K562 (cell line): ENCODE measurements at regions not wholly inside any gene's neighbourhood (a gene's known extent, or its start where the extent isn't known, plus 50 kb on each side); places are given as distances from the start of the nearest gene placed in this dataset.

Source experiments
- ATAC-seq: fragments of 200-7000 bp; cut with Tn5 transposase; 3 replicates; pipeline ENCODE4 v1.9.1; 2020; ENCODE audit warnings: moderate library complexity
- BruUV-seq: library from RNA; stranded (reverse); fragments of 400-500 nt; replicated peaks from 2 replicates; lab custom pipeline; 2021; lab: Mats Ljungman, UMichigan
- CTCF ChIA-PET: fragments of 300-600 bp; formaldehyde crosslinking; extraction: SDS; loops from one replicate; lab custom pipeline; 2021; ENCODE audit warnings: low intra/inter-chr PET ratio; lab: Yijun Ruan, JAX
- POLR2A ChIA-PET: fragments of 300-600, 350-650 bp; sonication (Branson Sonifier 250); formaldehyde crosslinking; extraction: SDS; loops from one replicate; lab custom pipeline; 2021; ENCODE audit warnings: antibody characterized with exemption, inconsistent platforms; lab: Yijun Ruan, JAX
- DNase-seq, 4 experiments: peaks; one replicate each; pipeline versions ENCODE4 v3.0.0 to v3.0.0-alpha.2; 2011 to 2018; ENCODE audit warnings: low spot score in 3 of 4, mixed read lengths in 3 of 4; ENCODE audit errors: extremely low read depth in 1 of 4
- FAIRE-seq: peaks from 2 replicates; lab custom pipeline; 2011; peaks lifted over from hg19 to GRCh38; lab: Jason Lieb, UNC
- H2AFZ ChIP-seq: 2 replicates; pipeline ENCODE4 v1.6.0; 2011; ENCODE audit warnings: low read depth, low read length, control low read depth, inconsistent platforms
- H3K27ac ChIP-seq: fragments of 200-600 bp; 3 replicates; pipeline ENCODE4 v1.8.0; 2011; ENCODE audit warnings: low read depth, mild to moderate bottlenecking, control low read depth, inconsistent platforms, low read length, moderate library complexity, mixed read lengths; ENCODE audit errors: extremely low read depth
- H3K27me3 ChIP-seq, 2 experiments: fragments of 300-600 bp in 1 of 2; 2 replicates in 1 of 2; 3 replicates in 1 of 2; pipeline versions ENCODE4 v1.6.0 to v1.8.0; 2011; ENCODE audit warnings: inconsistent platforms in 2 of 2, low read length in 2 of 2, mild to moderate bottlenecking in 1 of 2, mixed read lengths in 1 of 2, moderate library complexity in 1 of 2; ENCODE audit not compliant: control insufficient read depth in 2 of 2, insufficient read depth in 2 of 2
- H3K36me3 ChIP-seq: fragments of 300-600 bp; 3 replicates; pipeline ENCODE4 v1.8.0; 2011; ENCODE audit warnings: mild to moderate bottlenecking, low read length, inconsistent platforms; ENCODE audit not compliant: control insufficient read depth, insufficient read depth
- H3K4me1 ChIP-seq, 2 experiments: fragments of 200-600 bp in 1 of 2; replicated peaks in 1 of 2; 2 replicates in 1 of 2; 3 replicates in 1 of 2; pipeline versions ENCODE4 v1.5.1 to v1.8.0; 2011; ENCODE audit warnings: inconsistent platforms in 2 of 2, low read length in 2 of 2, mild to moderate bottlenecking in 1 of 2, mixed read lengths in 1 of 2, moderate library complexity in 1 of 2; ENCODE audit not compliant: control insufficient read depth in 2 of 2, insufficient read depth in 2 of 2
- H3K4me2 ChIP-seq: 2 replicates; pipeline ENCODE4 v1.6.1; 2011; ENCODE audit warnings: low read length, control low read depth, inconsistent platforms, mixed read lengths; ENCODE audit not compliant: insufficient read depth
- H3K4me3 ChIP-seq: fragments of 200-600 bp; sonication (generic), shearing (Covaris generic); 2 replicates; pipeline ENCODE4 v1.5.1; 2016; ENCODE audit warnings: control low read depth, inconsistent platforms
- H3K79me2 ChIP-seq: fragments of 200-600 bp; 3 replicates; pipeline ENCODE4 v1.8.0; 2011; ENCODE audit warnings: low read length, inconsistent platforms; ENCODE audit not compliant: control insufficient read depth, insufficient read depth
- H3K9ac ChIP-seq, 2 experiments: 2 replicates each; pipeline versions ENCODE4 v1.6.0 to v1.6.1; 2011; ENCODE audit warnings: low read depth in 2 of 2, low read length in 2 of 2, control low read depth in 1 of 2, inconsistent platforms in 1 of 2, mild to moderate bottlenecking in 1 of 2, mixed read lengths in 1 of 2; ENCODE audit not compliant: insufficient read depth in 1 of 2
- H3K9me1 ChIP-seq: one replicate; pipeline ENCODE4 v1.6.0; 2011; ENCODE audit warnings: inconsistent platforms, mild to moderate bottlenecking, low read length, moderate library complexity; ENCODE audit not compliant: control insufficient read depth, insufficient read depth
- H3K9me3 ChIP-seq: replicated peaks from 2 replicates; pipeline ENCODE4 v1.5.1; 2011; ENCODE audit warnings: low read depth, low read length, inconsistent platforms; ENCODE audit not compliant: control insufficient read depth, insufficient read depth
- H4K20me1 ChIP-seq: replicated peaks from 2 replicates; pipeline ENCODE4 v1.6.1; 2011; ENCODE audit warnings: low read length, inconsistent platforms, mixed read lengths; ENCODE audit not compliant: control insufficient read depth, insufficient read depth
- AFF4 ChIP-seq: sonication (generic); formaldehyde crosslinking; IDR thresholded peaks from 2 replicates; pipeline ENCODE4 v1.8.0; 2023; ENCODE audit warnings: mild to moderate bottlenecking, missing genetic modification reagents
- KLF1 ChIP-seq: fragments of 450-650 bp; IDR thresholded peaks from 2 replicates; pipeline ENCODE4 v1.6.1; 2016; ENCODE audit warnings: missing genetic modification characterization, missing compliant biosample characterization
- ZNF592 ChIP-seq: fragments of 450-650 bp; IDR thresholded peaks from 2 replicates; pipeline ENCODE4 v1.6.1; 2017; ENCODE audit warnings: antibody characterized with exemption, mild to moderate bottlenecking
- WGBS: fragments of 100-300 bp; shearing (Covaris generic); methylation state at CpG from one replicate; pipeline ENCODE4 v1.1.6; 2016; ENCODE audit warnings: low coverage, mixed read lengths; ENCODE audit not compliant: insufficient coverage; ENCODE audit errors: missing lambda C conversion rate; 5-methylcytosine and 5-hydroxymethylcytosine counted together
- in situ Hi-C: fragments of 300-500 bp; cut with MboI; formaldehyde crosslinking; loops from 4 replicates; pipeline ENCODE4 v1.15.0; 2018; ENCODE audit warnings: inconsistent platforms, mixed read lengths
- intact Hi-C: fragments of 100-400 bp; cut with micrococcal nuclease; formaldehyde crosslinking; loops from 2 replicates; pipeline ENCODE4 v1.14.2; 2022

GRCh38 chr2:12533337-12534005 is 183.3 kb upstream of the TRIB2 start (continued):
- TF ChIP-seq AFF4 (CRISPR knock-in tag): no peak
- TF ChIP-seq KLF1 (tag): no peak

DNA sequence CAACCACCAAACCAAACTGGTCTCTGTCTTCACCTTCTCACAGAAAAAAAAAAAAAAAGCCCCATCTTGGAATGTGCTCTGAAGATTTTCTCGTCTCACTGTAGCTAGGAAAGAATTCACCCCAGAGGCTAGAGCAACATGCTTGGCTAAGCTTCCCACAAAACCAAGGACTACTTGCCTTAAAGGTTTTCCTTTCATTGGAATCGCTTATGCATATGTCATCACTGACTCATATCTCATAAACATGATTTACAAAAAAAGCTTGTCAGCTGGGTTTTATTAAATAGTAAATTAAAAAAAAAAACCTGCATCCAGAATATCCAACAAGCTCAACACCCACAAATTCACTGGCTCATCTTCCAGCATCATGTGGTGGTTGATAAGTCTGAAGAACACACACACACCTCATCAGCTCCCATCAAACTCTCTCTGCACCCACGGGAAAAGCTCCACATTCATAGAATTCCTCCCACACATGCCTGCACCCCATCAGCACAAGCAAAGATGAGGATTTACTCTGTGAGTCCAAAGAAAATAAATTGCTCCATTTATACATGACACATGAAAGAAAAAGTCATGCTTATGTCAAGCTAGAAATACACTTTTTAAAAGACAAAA is 182.0 kb upstream of the TRIB2 start:
- POLR2A ChIA-PET: interaction anchor here (0.7 to 1.2 kb wide), 3 partner anchors 18 to 393 kb away, joined by 3 read pairs; no protein-coding TSS in a partner anchor
- no peaks in the 10 kb centered on the region for H3K79me2 ChIP-seq
- no TSS peak for BruUV-seq
- H3K4me1 ChIP-seq: 0 out of 5 replicates have a peak, but pooled peaks cover 0 to 2% of the 10 kb centered on the region in 2 experiments
- no peaks in the 10 kb centered on the region for H3K27me3 ChIP-seq
- CTCF ChIA-PET: no interaction called here
- H2AFZ ChIP-seq: no peak overlapping the region
- ATAC-seq: no peak
- WGBS: 18% methylated on average over 2 of the region's 3 CpGs
- in situ Hi-C loops: no loop called here
- no peak for DNase-seq
- no peaks in the 10 kb centered on the region for H3K9me3 ChIP-seq
- intact Hi-C loops: no loop called here
- H3K9ac ChIP-seq: no peak overlapping the region
- no peaks in the 10 kb centered on the region for H3K36me3 ChIP-seq
- no peaks in the 10 kb centered on the region for H4K20me1 ChIP-seq
- no peak overlapping the region for H3K4me2 ChIP-seq
- FAIRE-seq: no peak
- H3K4me3 ChIP-seq: no peak overlapping the region
- H3K9me1 ChIP-seq: no peaks in the 10 kb centered on the region
- no peak overlapping the region for H3K27ac ChIP-seq
- TF ChIP-seq ZNF592: no peak
